Esophagus squamous epithelium (tissue), 5 donors: ENCODE measurements at regions not wholly inside any gene's neighbourhood (a gene's known extent, or its start where the extent isn't known, plus 50 kb on each side); places are given as distances from the start of the nearest gene placed in this dataset.

ENCODE experiments used
- DNase-seq: peaks from one replicate; lab custom pipeline; 2025; lab: John Stamatoyannopoulos, UW
- H3K27ac ChIP-seq, 4 donors: fragments of 200-600 bp; sonication (generic); one replicate each; pipeline ENCODE4 v1.5.1; 2016 to 2019; ENCODE audit warnings: mild to moderate bottlenecking in 1 of 4
- H3K27me3 ChIP-seq, 4 donors: fragments of 200-600 bp; sonication (generic); 1 replicate in 3 of 4; 2 replicates in 1 of 4; pipeline versions ENCODE4 v1.5.1 to v1.6.0; 2017 to 2021; ENCODE audit warnings: antibody characterized with exemption in 1 of 4
- H3K36me3 ChIP-seq, 3 donors: fragments of 200-600 bp; sonication (generic); one replicate each; pipeline ENCODE4 v1.5.1; 2016 to 2019
- H3K4me1 ChIP-seq, 3 donors: fragments of 200-600 bp; sonication (generic); one replicate each; pipeline ENCODE4 v1.5.1; 2017 to 2019
- H3K4me3 ChIP-seq, 4 donors: fragments of 200-600 bp; sonication (generic); 1 replicate in 3 of 4; 2 replicates in 1 of 4; pipeline ENCODE4 v1.5.1; 2016 to 2019; ENCODE audit warnings: mild to moderate bottlenecking in 2 of 4, moderate library complexity in 1 of 4
- H3K9me3 ChIP-seq, 3 donors: fragments of 200-600 bp; sonication (generic); one replicate each; pipeline ENCODE4 v1.5.1; 2016 to 2019
- CTCF ChIP-seq, 6 experiments: fragments of 450-650 bp in 4 of 6; fragments of 200-600 bp in 2 of 6; sonication (generic) in 2 of 6; IDR thresholded peaks; one replicate each; pipeline ENCODE4 v1.5.1; 2016 to 2019; ENCODE audit warnings: antibody characterized with exemption in 6 of 6, mild to moderate bottlenecking in 4 of 6, moderate library complexity in 4 of 6
- POLR2A ChIP-seq, 4 donors: fragments of 450-650 bp; IDR thresholded peaks; one replicate each; pipeline ENCODE4 v1.6.1; 2017; ENCODE audit warnings: antibody characterized with exemption in 4 of 4, mild to moderate bottlenecking in 4 of 4, moderate library complexity in 3 of 4
- WGBS, 2 donors: methylation state at CpG; one replicate each; pipeline ENCODE4 v1.1.5; 2018; 5-methylcytosine and 5-hydroxymethylcytosine counted together
- intact Hi-C: fragments of 100-400 bp; cut with DNase I; formaldehyde crosslinking; loops from one replicate; pipeline ENCODE4 v1.15.0; 2022
- donor health status: DM: yes; HTN: yes; CAD: no.

GRCh38 chr21:16007943-16008342 lies 278.2 kb downstream of the USP25 start:
- Histone ChIP-seq H3K36me3 (no peaks in the 10 kb centered on the region), H3K27me3 (no peaks in the 10 kb centered on the region), H3K9me3 (no peaks in the 10 kb centered on the region), H3K4me3 (no peak overlapping the region), H3K27ac (no peak overlapping the region), H3K4me1 (peaks cover 0 to 7% (median 0%) of the 10 kb centered on the region in 3 donors)
- intact Hi-C loops: no loop called here
- DNase-seq: no peak
- 65 to 68% methylated on average over 2 of the region's 2 CpGs for whole genome bisulfite sequencing, 2 donors
- TF ChIP-seq POLR2A (IDR thresholded peaks at IDR 0.05) (no peak), CTCF (IDR thresholded peaks at IDR 0.05) (no peak)

DNA sequence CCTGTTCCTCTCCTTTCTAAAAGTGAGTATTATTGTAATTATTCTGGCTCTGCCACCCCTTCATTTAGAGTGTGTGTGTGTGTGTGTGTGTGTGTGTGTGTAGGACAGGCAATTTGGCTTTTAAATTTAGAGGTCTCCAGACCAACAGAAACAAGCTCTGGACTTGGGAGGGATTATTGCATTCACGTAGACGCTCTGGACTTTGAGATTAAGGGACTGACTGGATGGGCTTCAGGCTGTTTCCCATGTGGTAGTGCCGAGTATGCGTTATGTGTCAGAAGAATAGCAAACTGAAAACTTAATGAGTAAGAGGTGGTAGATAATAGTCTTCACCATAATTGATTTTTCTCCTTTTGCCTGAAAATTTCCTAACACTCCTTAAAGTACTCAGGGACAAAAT lies 281.9 kb downstream of the USP25 start:
- intact Hi-C loops: no loop called here
- H3K36me3 ChIP-seq: no peaks in the 10 kb centered on the region
- H3K9me3 ChIP-seq: no peaks in the 10 kb centered on the region
- WGBS, 2 donors: 78 to 95% methylated on average over 4 of the region's 4 CpGs
- H3K27me3 ChIP-seq: no peaks in the 10 kb centered on the region
- no peak overlapping the region for H3K27ac ChIP-seq
- no peak for TF ChIP-seq CTCF (IDR thresholded peaks at IDR 0.05)
- TF ChIP-seq POLR2A (IDR thresholded peaks at IDR 0.05): no peak
- no peak for DNase-seq
- H3K4me1 ChIP-seq: no peaks in the 10 kb centered on the region
- no peak overlapping the region for H3K4me3 ChIP-seq

- Histone ChIP-seq H3K4me3 (no peak overlapping the region), H3K36me3 (no peaks in the 10 kb centered on the region), H3K27ac (no peak overlapping the region), H3K4me1 (no peaks in the 10 kb centered on the region), H3K27me3 (no peaks in the 10 kb centered on the region), H3K9me3 (no peaks in the 10 kb centered on the region)
- intact Hi-C loops: no loop called here
- 51 to 53% methylated on average over 2 of the region's 2 CpGs for WGBS, 2 donors
- no peak for TF ChIP-seq POLR2A (IDR thresholded peaks at IDR 0.05)
- no peak for DNase-seq
These were observed 283.8 kb downstream of the USP25 start for GRCh38 chr21:16013570-16013969.

GRCh38 chr21:16020878-16021277 lies 291.1 kb downstream of the USP25 start:
- Histone ChIP-seq H3K27me3 (no peaks in the 10 kb centered on the region), H3K4me1 (no peaks in the 10 kb centered on the region), H3K36me3 (no peaks in the 10 kb centered on the region), H3K4me3 (no peak overlapping the region), H3K9me3 (no peaks in the 10 kb centered on the region), H3K27ac (no peak overlapping the region)
- intact Hi-C loops: no loop called here
- 91 to 92% methylated on average over 2 of the region's 2 CpGs for WGBS, 2 donors
- TF ChIP-seq POLR2A (IDR thresholded peaks at IDR 0.05) (no peak), CTCF (IDR thresholded peaks at IDR 0.05) (no peak)
- DNase-seq: no peak

GRCh38 chr21:16022116-16022515 lies 292.3 kb downstream of the USP25 start:
- intact Hi-C loops: no loop called here
- Histone ChIP-seq H3K36me3 (no peaks in the 10 kb centered on the region), H3K27me3 (no peaks in the 10 kb centered on the region), H3K27ac (no peak overlapping the region), H3K4me1 (no peaks in the 10 kb centered on the region), H3K4me3 (no peak overlapping the region), H3K9me3 (no peaks in the 10 kb centered on the region)
- TF ChIP-seq CTCF (IDR thresholded peaks at IDR 0.05): no peak
- no peak for TF ChIP-seq POLR2A (IDR thresholded peaks at IDR 0.05)
- WGBS, 2 donors: 71 to 81% methylated on average over 4 of the region's 4 CpGs
- DNase-seq: no peak

DNA sequence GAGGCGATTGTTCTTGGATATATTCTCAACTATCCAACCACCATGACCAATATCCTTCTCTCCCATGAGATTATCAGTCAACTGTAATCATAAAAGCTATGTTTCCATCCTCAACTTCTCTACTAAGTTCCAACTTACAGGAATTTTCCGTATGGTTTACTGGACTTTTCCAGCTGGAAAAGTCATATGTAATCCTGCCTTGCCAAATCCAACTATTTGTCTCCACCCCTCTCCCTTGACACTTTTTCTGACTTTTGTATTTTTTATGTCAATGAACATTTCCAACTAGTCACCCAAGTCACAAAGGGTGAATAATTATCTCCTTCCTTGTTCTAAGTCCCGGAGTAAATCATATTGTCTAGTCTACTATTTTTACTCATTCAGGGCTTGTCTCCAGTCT lies 293.1 kb downstream of the USP25 start:
- H3K4me3 ChIP-seq: no peak overlapping the region
- H3K27me3 ChIP-seq: no peaks in the 10 kb centered on the region
- H3K4me1 ChIP-seq: no peaks in the 10 kb centered on the region
- 59 to 78% methylated on average over 3 of the region's 3 CpGs for WGBS, 2 donors
- DNase-seq: no peak
- H3K9me3 ChIP-seq: no peaks in the 10 kb centered on the region
- no peak overlapping the region for H3K27ac ChIP-seq
- no peaks in the 10 kb centered on the region for H3K36me3 ChIP-seq
- TF ChIP-seq POLR2A (IDR thresholded peaks at IDR 0.05) (no peak), CTCF (IDR thresholded peaks at IDR 0.05) (no peak)
- intact Hi-C loops: no loop called here
